ENCODE measurements at regions not wholly inside any gene's neighbourhood (a gene's known extent, or its start where the extent isn't known, plus 50 kb on each side); places are given as distances from the start of the nearest gene placed in this dataset.
"Not testable (repeated sequence)": the region's sequence is repeated elsewhere in the genome, so short reads cannot be mapped to it uniquely, and the experiment has no call there.

DNA sequence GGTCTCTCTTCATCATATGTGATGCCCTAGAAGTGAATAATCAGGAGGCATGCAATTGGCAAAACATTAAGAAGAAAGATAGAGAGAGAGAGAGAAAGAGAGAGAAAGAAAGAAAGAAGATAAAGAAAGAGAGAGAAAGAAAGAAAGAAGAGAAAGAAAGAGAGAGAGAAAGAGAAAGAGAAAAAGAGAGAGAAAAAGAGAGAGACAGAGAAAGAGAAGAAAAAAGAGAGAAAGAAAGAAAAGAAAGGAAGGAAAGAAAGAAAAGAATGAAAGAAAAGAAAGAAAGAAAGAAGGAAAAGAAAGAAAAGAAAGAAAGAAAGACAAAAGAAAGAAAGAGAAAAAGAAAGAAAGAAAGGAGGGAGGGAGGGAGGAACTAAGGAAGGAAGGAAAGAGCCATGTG, 318.9 kb downstream of the ICE1 start:
- DNase-seq, result no peak

DNA sequence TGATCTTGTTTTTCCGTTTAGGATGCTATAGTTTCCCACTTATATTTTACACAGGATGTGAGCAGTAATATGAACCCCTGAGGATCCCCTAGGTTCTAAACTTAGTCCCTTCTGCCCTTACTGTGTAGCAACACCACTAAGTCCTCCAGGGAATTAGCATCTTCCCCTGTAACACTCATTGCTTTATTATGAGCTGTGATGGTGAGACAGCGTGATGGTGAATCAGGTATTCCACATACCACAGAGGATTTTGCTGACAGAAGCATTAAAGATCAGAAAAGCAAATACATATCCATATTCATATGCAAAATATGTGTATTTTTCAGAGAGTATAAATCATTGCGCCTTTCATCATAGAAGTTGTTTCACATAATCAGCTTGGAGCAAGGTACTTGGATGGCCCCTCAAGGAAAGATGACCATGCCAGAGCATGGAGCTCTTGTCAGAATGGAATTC, 317.0 kb downstream of the ICE1 start:
- DNase-seq, result no peak

DNA sequence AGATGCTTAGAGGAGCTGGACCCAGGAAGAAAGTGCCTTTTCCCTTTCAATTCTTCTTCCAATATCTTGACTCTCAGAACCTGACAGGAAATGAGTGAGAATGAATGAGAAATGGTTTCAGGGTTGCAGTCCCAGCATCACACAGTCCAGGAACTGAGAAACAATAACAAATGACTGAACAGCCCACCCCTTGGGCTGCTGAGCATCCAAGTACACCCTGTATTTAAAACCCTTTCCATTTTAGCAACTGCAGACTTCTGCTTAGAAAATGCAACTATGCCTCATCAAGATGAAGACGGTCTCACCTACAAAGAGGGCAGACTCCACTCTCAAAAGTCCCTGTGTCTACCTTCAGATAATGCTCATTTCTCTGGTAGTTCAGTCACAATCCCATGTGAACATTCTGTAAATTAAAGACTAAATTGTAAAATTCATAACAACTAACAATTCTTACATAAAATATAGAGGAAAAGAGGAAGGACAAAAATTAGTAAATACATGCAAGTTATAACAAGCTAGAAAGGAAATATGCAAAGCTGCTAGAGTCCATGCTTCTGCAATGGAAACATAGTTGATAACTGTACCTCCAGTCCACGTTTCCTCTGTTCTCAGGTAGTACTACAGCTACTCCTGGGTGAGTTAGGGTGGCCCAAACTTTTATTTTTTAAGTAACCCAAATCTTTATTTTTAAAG, 316.5 kb downstream of the ICE1 start:
- no peak for DNase-seq

GRCh38 chr5:5736007-5736406, 313.5 kb downstream of the ICE1 start:
- DNase-seq, result no peak

GRCh38 chr5:5733058-5733457, 310.6 kb downstream of the ICE1 start:
- DNase-seq, result not testable (repeated sequence)

GRCh38 chr5:5726401-5726800, 303.9 kb downstream of the ICE1 start:
- DNase-seq, result no peak

DNA sequence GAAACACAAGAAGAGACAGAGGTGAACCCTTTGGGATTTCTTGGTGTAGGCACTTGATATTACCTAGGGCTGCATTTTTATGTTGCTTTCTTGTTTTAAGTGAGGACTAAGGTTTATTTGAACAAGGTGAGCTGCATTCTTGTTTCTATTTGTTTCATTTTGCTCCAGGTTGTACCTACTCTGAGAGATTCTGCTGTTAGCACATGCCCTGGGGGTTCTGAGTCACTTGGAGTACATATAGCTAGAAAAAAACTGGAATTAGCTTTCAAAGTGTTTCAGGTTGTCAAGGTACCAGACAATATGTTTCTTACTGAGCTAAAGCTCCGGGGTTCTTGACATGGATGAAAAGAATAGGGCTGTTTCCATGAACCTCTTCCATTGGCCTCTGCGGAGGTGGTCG, 299.4 kb downstream of the ICE1 start:
- DNase-seq, result no peak

DNA sequence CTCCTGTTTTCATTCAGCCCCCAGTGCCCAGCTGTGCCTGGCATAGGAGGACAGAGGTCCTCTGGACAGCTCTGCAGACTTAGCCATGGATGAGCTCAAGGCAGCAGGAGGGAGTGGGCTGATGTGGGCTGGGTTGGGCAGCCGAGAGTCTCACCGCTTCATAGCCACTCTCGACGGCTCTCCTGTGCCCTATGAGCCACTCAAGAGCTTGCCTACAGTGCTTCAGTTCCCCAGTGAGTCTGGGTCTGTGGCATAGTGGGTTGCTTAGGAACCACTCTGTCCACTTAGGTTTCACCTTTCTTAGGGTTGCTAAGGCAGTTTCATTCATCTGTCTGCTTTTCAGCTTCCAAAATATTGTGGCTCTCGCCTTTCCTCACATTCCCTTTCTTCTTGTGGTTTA, 296.8 kb downstream of the ICE1 start:
- DNase-seq, result no peak

GRCh38 chr5:5716665-5717064, 294.2 kb downstream of the ICE1 start:
- DNase-seq, result no peak

- DNase-seq, result no peak
Observed at GRCh38 chr5:5711592-5711991, 289.1 kb downstream of the ICE1 start.

GRCh38 chr5:5711112-5711511, 288.6 kb downstream of the ICE1 start:
- no peak for DNase-seq

DNA sequence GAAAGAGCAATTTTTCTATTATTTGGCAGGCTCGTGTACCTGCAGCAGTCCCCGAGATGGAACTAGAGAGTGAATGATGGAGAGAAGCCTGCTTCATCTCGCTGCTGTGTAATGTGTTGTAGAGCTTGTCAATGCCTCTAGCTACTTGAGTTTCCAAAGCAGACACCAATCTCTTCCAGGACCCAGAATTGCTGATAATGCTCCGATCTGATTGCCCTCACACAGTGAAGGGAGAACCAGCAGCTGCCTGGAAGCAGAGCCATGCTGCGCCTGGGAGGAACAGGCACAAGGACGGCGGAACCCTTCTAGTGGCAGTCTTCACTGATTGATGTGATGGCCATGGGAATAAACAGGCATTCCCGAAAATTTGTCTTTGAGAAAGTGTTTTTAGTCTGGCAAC, 288.0 kb downstream of the ICE1 start:
- no peak for DNase-seq

GRCh38 chr5:5708367-5708919, 286.0 kb downstream of the ICE1 start:
- no peak for DNase-seq

DNA sequence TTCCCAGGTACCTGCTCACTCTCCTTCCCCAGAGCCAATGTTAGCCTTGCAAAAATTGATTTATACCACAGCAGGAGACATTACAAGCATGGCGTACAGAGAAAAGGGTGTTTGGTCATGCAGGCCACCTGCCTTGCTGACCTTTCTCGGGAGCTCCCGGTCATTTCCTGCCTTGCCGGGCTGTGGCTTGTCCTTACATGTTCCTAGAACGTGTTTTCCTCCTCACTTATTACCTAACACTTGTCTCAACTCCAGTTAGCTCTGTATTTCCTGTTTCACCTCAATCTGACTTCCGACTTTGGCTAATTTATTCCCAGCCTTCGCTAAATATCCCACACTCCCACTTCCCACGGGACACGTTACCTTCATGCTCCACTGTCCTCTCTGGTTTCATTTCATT, 282.5 kb downstream of the ICE1 start:
- no peak for DNase-seq

- DNase-seq, result no peak
Observed at GRCh38 chr5:5704352-5704751, 281.9 kb downstream of the ICE1 start.

- no peak for DNase-seq
Observed at GRCh38 chr5:5702934-5703333, 280.5 kb downstream of the ICE1 start.

GRCh38 chr5:5700549-5700948, 278.1 kb downstream of the ICE1 start:
- no peak for DNase-seq

GRCh38 chr5:5699062-5699461, 276.6 kb downstream of the ICE1 start:
- DNase-seq, result no peak

DNA sequence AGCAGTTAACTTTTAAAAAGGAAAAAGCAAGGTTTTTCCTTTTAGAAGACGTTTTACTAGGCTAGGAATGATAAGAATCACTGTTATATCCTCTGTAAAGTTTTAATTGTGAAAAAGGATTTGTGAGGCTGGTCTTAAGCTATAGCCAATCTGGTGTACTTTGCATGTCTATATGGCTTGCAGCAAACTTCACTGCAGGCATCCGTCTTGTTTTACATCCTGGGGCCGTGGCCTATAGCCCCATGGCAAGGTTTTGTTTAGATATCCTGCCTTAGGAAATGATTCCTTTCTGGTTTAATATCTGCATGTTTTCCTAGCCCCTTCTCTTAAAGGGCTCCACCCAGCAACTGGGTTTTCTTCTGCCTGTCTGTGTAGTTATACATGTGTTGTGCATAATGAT, 272.8 kb downstream of the ICE1 start:
- no peak for DNase-seq

DNA sequence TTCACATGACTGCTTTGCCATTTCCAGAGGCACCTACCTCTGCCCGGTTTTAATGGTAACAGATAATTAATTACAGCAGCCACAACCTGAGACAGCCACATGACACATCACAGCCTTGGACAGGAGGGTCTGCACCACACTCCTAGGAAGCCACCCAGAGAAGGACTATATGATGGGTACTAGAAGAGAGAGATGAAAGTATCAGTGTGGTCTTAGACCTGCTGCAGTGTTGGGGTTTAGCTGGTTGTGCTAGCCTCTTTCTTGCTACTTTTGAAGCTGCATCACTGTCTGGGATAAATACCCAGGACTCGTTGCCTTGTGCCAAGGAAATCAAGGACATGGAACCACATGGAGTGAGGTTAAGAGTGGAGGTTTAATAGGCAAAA, 266.4 kb downstream of the ICE1 start:
- no peak for DNase-seq

- peak; percentile 19 for DNase-seq
Observed at GRCh38 chr5:5688194-5688924, 265.9 kb downstream of the ICE1 start.

DNA sequence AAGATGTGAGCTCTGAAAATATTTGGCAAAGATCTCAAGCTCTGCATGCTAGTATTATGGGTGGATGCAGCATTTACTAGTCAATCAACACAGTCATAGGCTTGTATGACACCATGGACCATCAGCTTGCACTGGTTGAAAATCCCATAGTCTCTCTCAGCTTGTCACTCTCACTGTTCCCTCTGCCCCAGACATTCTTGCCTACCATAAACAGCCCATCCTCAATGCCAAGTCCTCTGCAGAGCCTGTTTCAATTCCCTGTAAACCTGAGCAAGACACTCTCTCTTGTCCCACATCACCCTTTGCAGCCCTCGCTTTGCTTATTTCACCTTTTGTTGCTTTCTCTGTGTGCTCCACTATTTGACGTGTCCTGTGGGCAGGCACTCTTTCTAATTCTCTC, 264.6 kb downstream of the ICE1 start:
- DNase-seq, result no peak

DNA sequence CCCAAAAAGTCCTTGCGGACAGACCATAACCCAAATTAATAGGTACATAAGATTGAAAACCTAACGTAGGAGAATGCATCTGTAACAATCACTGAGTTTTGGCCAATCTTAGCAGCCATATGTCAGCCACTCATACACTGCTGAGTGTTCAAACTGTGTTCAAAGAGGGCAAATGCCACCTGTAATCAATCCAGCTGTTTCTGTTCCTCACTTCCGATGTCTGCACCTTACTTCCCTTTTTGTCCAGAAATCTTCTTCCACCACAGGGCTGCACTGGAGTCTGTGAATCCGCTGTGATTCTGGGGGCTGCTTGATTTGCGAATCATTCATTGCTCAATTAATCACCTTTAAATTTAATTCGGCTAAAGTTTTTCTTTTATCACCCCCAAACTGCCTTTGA, 263.9 kb downstream of the ICE1 start:
- no peak for DNase-seq

- no peak for DNase-seq
Observed at GRCh38 chr5:5685737-5686136, 263.3 kb downstream of the ICE1 start.
